Keratinocyte (primary cell): ENCODE measurements at regions not wholly inside any gene's neighbourhood (a gene's known extent, or its start where the extent isn't known, plus 50 kb on each side); places are given as distances from the start of the nearest gene placed in this dataset.

Source experiments
- DNase-seq: peaks from one replicate; pipeline ENCODE4 v3.0.0-alpha.2; 2011; ENCODE audit warnings: low read depth, missing footprints, low spot score
- FAIRE-seq: peaks from 2 replicates; lab custom pipeline; 2011; peaks lifted over from hg19 to GRCh38; lab: Jason Lieb, UNC
- H2AFZ ChIP-seq: 2 replicates; pipeline ENCODE4 v1.6.0; 2012; ENCODE audit warnings: low read length, control low read depth, inconsistent platforms; ENCODE audit not compliant: control insufficient read depth
- H3K27ac ChIP-seq: 2 replicates; pipeline ENCODE4 v1.5.1; 2011; ENCODE audit warnings: low read length; ENCODE audit not compliant: control insufficient read depth, insufficient read depth
- H3K27me3 ChIP-seq: 3 replicates; pipeline ENCODE4 v1.6.0; 2011; ENCODE audit warnings: low read length; ENCODE audit not compliant: control insufficient read depth, insufficient read depth; ENCODE audit errors: extremely low read depth
- H3K36me3 ChIP-seq, 2 experiments: 2 replicates in 1 of 2; 3 replicates in 1 of 2; pipeline ENCODE4 v1.5.1; 2011; ENCODE audit warnings: low read length in 2 of 2, mild to moderate bottlenecking in 1 of 2; ENCODE audit not compliant: control insufficient read depth in 2 of 2, insufficient read depth in 2 of 2; ENCODE audit errors: extremely low read depth in 1 of 2
- H3K4me1 ChIP-seq: 3 replicates; pipeline ENCODE4 v1.5.1; 2011; ENCODE audit warnings: low read length; ENCODE audit not compliant: control insufficient read depth, insufficient read depth; ENCODE audit errors: extremely low read depth
- H3K4me2 ChIP-seq: 3 replicates; pipeline ENCODE4 v1.6.0; 2011; ENCODE audit warnings: low read depth, low read length; ENCODE audit not compliant: control insufficient read depth, insufficient read depth; ENCODE audit errors: extremely low read depth
- H3K4me3 ChIP-seq, 3 experiments: fragments of 200-600 bp in 1 of 3; sonication (generic) in 1 of 3; 2 replicates in 2 of 3; 3 replicates in 1 of 3; pipeline ENCODE4 v1.5.1; 2011 to 2016; ENCODE audit warnings: low read length in 3 of 3, mild to moderate bottlenecking in 3 of 3, control low read depth in 2 of 3, inconsistent platforms in 1 of 3, low read depth in 1 of 3, mixed read lengths in 1 of 3, mixed run types in 1 of 3, moderate library complexity in 1 of 3; ENCODE audit not compliant: control insufficient read depth in 2 of 3, insufficient read depth in 2 of 3; ENCODE audit errors: extremely low read depth in 1 of 3
- H3K79me2 ChIP-seq: 2 replicates; pipeline ENCODE4 v1.6.0; 2012; ENCODE audit warnings: low read length; ENCODE audit not compliant: control insufficient read depth, insufficient read depth
- H3K9ac ChIP-seq: 3 replicates; pipeline ENCODE4 v1.6.0; 2011; ENCODE audit warnings: low read length; ENCODE audit not compliant: control insufficient read depth, insufficient read depth; ENCODE audit errors: extremely low read depth
- H3K9me1 ChIP-seq: 3 replicates; pipeline ENCODE4 v1.6.0; 2011; ENCODE audit warnings: low read length; ENCODE audit not compliant: control insufficient read depth, insufficient read depth; ENCODE audit errors: extremely low read depth
- H3K9me3 ChIP-seq: 2 replicates; pipeline ENCODE4 v1.5.1; 2012; ENCODE audit warnings: low read depth, low read length; ENCODE audit not compliant: control insufficient read depth
- H4K20me1 ChIP-seq: 3 replicates; pipeline ENCODE4 v1.6.0; 2011; ENCODE audit warnings: low read length; ENCODE audit not compliant: control insufficient read depth, insufficient read depth; ENCODE audit errors: extremely low read depth
- CTCF ChIP-seq, 3 experiments: IDR thresholded peaks in 1 of 3; conservative IDR thresholded peaks in 1 of 3; optimal IDR thresholded peaks in 1 of 3; 2 replicates in 2 of 3; 3 replicates in 1 of 3; pipeline versions ENCODE3 to v1.5.1; 2011; ENCODE audit warnings: low read length in 3 of 3, mild to moderate bottlenecking in 3 of 3, moderate library complexity in 2 of 3, control low read depth in 1 of 3, inconsistent platforms in 1 of 3; ENCODE audit not compliant: insufficient read depth in 2 of 3; ENCODE audit errors: extremely low read depth in 1 of 3
- EZH2 ChIP-seq: IDR thresholded peaks from one replicate; pipeline ENCODE4 v1.6.1; 2012; ENCODE audit warnings: inconsistent platforms, mild to moderate bottlenecking, low read length, moderate library complexity
- dilution Hi-C: fragments of 300-500 bp; cut with MboI; formaldehyde crosslinking; loops from one replicate; pipeline ENCODE4 v1.7.0; 2020; ENCODE audit warnings: low sequenced_read_pairs; ENCODE audit not compliant: extremely low pct_ligation_motif_present

GRCh38 chr6:21386744-21387143 lies 206.8 kb upstream of the SOX4 start:
- no peaks in the 10 kb centered on the region for H3K9me3 ChIP-seq
- H2AFZ ChIP-seq = no peak overlapping the region
- no peak for FAIRE-seq
- H3K27me3 ChIP-seq = no peaks in the 10 kb centered on the region
- DNase-seq = no peak
- no peaks in the 10 kb centered on the region for H3K36me3 ChIP-seq
- dilution Hi-C loops = no loop called here
- H3K9ac ChIP-seq = no peak overlapping the region
- no peak for TF ChIP-seq EZH2
- no peaks in the 10 kb centered on the region for H3K4me1 ChIP-seq
- H4K20me1 ChIP-seq = no peaks in the 10 kb centered on the region
- H3K4me3 ChIP-seq = no peak overlapping the region
- H3K9me1 ChIP-seq = no peaks in the 10 kb centered on the region
- no peak overlapping the region for H3K27ac ChIP-seq
- no peak overlapping the region for H3K4me2 ChIP-seq
- H3K79me2 ChIP-seq = no peaks in the 10 kb centered on the region

GRCh38 chr6:21390532-21391213 lies 202.9 kb upstream of the SOX4 start:
- no peak overlapping the region for H2AFZ ChIP-seq
- H3K9ac ChIP-seq = no peak overlapping the region
- H3K79me2 ChIP-seq = no peaks in the 10 kb centered on the region
- H3K9me3 ChIP-seq = no peaks in the 10 kb centered on the region
- H3K4me3 ChIP-seq = no peak overlapping the region
- dilution Hi-C loops = no loop called here
- DNase-seq (no peak), FAIRE-seq (no peak)
- no peaks in the 10 kb centered on the region for H3K27me3 ChIP-seq
- peaks cover 12% of the 10 kb centered on the region for H3K4me1 ChIP-seq
- H4K20me1 ChIP-seq = no peaks in the 10 kb centered on the region
- H3K4me2 ChIP-seq = no peak overlapping the region
- TF ChIP-seq CTCF (optimal IDR thresholded peaks at IDR 0.05 in 1 of 3, IDR thresholded peaks at IDR 0.05 in 1 of 3, conservative IDR thresholded peaks at IDR 0.05 in 1 of 3; ENCODE audit: extremely low read depth in 1 of 3, insufficient read depth in 2 of 3, low read length in 3 of 3) (no peak), EZH2 (no peak)
- no peaks in the 10 kb centered on the region for H3K9me1 ChIP-seq
- H3K27ac ChIP-seq = no peak overlapping the region
- no peaks in the 10 kb centered on the region for H3K36me3 ChIP-seq

- Histone ChIP-seq H3K9me1 (no peaks in the 10 kb centered on the region), H4K20me1 (no peaks in the 10 kb centered on the region), H3K9ac (no peak overlapping the region), H3K4me2 (no peak overlapping the region), H3K36me3 (no peaks in the 10 kb centered on the region), H3K79me2 (no peaks in the 10 kb centered on the region), H3K4me3 (no peak overlapping the region), H2AFZ (peak overlapping the region; percentile 36), H3K27me3 (no peaks in the 10 kb centered on the region), H3K27ac (no peak overlapping the region), H3K4me1 (peaks cover 27% of the 10 kb centered on the region), H3K9me3 (no peaks in the 10 kb centered on the region)
- TF ChIP-seq EZH2 = no peak
- TF ChIP-seq CTCF (optimal IDR thresholded peaks at IDR 0.05 in 1 of 3, IDR thresholded peaks at IDR 0.05 in 1 of 3, conservative IDR thresholded peaks at IDR 0.05 in 1 of 3; ENCODE audit: extremely low read depth in 1 of 3, insufficient read depth in 2 of 3, low read length in 3 of 3) = no peak
- DNase-seq (no peak), FAIRE-seq (no peak)
- dilution Hi-C loops = no loop called here
Observed at GRCh38 chr6:21392177-21392576, 201.4 kb upstream of the SOX4 start.
